HG03342 (cell line): ENCODE measurements at regions not wholly inside any gene's neighbourhood (a gene's known extent, or its start where the extent isn't known, plus 50 kb on each side); places are given as distances from the start of the nearest gene placed in this dataset.
"Not testable (repeated sequence)": the region's sequence is repeated elsewhere in the genome, so short reads cannot be mapped to it uniquely, and the experiment has no call there.

ENCODE experiments used
- ATAC-seq: cut with Tn5 transposase; IDR thresholded peaks from one replicate; pipeline ENCODE4 v1.9.1; 2021; ENCODE audit warnings: mild to moderate bottlenecking, moderate library complexity; ENCODE audit not compliant: unreplicated experiment

DNA sequence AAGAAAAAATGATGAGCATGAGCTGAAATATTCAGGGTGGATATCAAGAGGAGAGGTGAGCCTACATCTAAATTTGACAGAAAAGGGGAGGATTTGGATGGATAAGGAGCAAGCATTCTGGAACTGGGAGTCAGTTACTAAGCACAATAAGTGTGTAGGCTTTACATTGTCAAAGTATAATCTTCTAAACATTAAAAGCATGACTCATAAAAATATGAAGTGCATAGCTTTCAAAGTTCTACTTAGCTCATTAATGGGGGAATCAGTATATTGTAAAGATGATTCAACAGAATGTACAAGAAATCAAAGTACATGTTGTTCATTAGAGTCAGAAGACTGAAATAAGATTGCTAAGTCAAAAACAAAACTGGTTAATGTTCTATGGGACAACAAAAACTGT, 248.0 kb upstream of the GAS1 start:
- no peak for ATAC-seq

DNA sequence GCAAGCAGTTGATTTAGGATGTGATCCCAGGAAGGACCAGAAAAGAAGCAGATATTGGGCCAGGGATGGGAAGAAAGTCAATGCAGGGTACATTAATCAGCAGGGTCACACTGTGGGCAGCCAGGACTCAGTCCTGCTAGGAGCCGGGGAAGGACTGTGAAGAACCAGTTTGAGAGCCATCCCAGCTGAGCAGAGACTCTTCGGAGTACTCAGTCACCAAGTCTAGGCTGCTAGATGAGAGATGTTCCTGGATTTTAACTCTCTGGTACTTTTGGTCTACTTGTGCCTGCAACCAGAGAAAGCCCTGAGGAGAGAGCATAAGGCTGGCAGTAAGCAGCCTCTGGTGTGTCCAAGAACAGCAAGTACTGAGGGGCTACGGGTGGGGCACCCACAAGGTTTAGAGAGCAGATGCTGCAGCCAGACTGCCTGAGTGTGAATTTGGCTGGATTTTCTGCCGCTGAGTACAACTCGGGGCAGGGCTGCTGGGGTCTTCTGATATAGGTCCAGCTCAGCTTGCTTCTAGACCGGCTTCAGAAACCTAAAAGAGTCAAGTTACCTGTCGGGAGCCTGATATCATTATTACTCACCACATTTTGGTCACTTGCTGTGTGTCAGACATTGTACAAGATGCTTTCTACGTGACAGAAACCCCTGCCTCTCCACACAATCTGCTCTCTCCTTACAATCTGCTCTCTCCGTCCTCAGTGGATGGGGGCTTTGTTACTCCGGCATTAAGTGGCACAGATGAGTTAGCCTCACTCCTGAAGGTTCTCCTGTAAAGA, 250.2 kb upstream of the GAS1 start:
- ATAC-seq, result no peak

- no peak for ATAC-seq
Observed at GRCh38 chr9:87198716-87199115, 251.4 kb upstream of the GAS1 start.

GRCh38 chr9:87199278-87199677, 252.0 kb upstream of the GAS1 start:
- no peak for ATAC-seq

- no peak for ATAC-seq
Observed at GRCh38 chr9:87199782-87200181, 252.5 kb upstream of the GAS1 start.

DNA sequence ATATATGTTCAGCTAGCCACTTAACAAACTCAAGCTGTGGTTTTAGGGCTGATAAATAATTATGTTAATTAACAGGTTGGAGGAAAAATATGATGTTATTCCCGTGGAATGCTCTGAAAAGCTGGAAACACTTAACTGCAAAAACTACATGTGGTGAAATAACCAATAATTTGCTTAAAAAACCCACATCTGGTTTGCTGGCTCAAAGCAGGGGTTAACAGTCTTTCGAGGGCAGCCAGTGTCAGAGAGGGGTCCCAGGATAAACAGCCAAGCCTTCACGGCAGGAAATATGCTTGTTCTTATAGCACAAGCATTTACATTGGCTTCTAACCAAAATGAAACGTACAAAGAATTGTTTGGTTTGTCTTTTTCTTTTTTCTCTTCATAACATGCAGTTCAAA, 254.0 kb upstream of the GAS1 start:
- ATAC-seq, result no peak

- no peak for ATAC-seq
Observed at GRCh38 chr9:87206064-87206661, 258.9 kb upstream of the GAS1 start.

GRCh38 chr9:87210658-87211057, 263.4 kb upstream of the GAS1 start:
- not testable (repeated sequence) for ATAC-seq

DNA sequence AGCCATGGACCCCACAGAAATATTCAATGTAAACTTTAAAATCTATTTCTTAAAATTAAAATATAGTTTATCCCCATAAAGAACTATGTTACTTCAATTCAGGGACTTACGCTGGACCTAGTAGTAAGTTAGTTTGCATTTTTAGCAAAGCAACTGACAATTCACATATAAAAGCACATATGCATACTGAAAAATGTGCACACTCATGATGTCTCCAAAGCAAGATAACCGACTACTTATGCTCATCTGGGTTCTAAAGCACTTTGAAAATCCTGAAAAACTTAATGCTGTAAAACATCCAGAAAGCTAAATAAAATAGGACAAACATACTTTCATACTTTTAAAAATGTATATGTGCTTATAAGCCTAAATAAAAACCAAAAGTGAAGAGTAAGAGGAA, 264.4 kb upstream of the GAS1 start:
- no peak for ATAC-seq

- ATAC-seq, result no peak
Observed at GRCh38 chr9:87212605-87213021, 265.3 kb upstream of the GAS1 start.

GRCh38 chr9:87213948-87214347, 266.6 kb upstream of the GAS1 start:
- no peak for ATAC-seq

DNA sequence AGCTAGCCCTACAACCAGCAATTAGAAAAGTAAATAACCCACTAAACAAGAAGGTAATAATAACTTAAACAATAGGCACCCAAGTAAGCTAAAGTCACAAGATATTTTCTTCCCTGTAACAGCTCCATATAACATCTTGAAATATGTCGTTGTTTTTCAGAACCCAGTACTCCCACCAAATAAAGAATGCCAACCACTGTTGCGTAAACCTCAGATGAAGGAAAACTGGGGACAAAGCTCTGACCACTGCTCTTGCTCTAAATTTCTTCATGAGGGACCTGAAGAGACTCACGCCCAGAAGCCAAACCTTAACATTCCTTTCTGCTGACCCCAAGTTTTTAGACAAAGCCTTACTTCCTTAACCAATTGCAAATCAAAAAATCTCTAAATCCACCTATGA, 267.7 kb upstream of the GAS1 start:
- no peak for ATAC-seq

DNA sequence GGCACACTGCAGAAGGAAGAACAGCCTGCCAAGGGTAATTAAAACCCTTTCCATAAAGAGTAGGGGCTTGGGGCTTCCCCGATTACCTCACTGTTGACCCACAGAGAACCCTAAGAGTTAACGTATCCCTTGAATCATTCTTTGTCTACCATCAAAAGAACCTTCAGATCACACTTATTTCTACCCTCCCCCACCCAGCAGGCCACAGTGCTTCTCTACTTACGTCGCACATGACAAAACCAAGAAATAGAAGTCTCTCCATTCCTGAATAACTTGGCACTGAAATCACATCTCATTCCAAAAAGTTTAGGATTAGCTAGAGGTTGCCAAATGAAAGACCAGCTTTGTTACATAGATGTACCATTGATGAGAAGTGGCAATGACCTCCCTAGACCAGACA, 268.7 kb upstream of the GAS1 start:
- no peak for ATAC-seq

GRCh38 chr9:87216897-87217455, 269.7 kb upstream of the GAS1 start:
- no peak for ATAC-seq

GRCh38 chr9:87223392-87224246, 274.0 kb upstream of the DAPK1 start:
- no peak for ATAC-seq

DNA sequence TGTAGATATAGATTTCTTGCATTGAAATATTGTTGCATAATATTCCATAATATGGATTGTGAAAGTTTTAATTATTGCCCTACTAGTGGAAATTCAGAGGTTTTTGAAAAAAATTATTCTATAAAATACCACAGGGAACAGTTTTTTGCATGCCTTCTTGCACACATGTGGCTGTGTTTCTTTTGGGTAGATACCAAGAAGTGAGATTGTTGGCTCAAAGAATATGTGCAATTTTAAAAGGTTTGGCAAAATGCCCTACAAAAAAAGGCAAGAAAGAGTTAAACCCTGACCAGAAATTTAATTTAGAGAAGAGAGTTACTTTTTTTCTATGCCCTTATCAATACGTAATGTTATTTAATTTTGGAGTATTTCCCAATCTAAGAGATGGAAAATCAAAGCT, 270.8 kb upstream of the DAPK1 start:
- ATAC-seq, result no peak

- ATAC-seq, result no peak
Observed at GRCh38 chr9:87227456-87227855, 270.2 kb upstream of the DAPK1 start.

- no peak for ATAC-seq
Observed at GRCh38 chr9:87229108-87229507, 268.6 kb upstream of the DAPK1 start.

DNA sequence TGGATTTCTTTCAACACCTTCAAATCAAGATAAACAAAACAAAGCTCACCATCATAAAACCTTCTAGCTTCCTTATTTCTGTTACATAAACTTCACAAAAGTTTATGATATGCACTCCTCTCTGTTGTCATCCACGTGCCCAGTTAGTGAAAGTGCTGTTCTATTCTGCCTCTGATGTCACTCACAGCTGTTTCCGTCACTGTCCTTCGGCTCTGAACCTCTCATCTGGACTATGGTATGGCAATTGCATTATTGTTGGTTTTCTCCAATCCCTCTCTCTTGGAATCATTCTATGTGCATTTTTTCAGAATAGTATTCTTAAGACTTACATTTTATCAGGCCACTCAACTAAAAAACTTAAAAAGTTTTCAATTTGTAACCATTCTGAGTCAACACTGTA, 264.2 kb upstream of the DAPK1 start:
- no peak for ATAC-seq

DNA sequence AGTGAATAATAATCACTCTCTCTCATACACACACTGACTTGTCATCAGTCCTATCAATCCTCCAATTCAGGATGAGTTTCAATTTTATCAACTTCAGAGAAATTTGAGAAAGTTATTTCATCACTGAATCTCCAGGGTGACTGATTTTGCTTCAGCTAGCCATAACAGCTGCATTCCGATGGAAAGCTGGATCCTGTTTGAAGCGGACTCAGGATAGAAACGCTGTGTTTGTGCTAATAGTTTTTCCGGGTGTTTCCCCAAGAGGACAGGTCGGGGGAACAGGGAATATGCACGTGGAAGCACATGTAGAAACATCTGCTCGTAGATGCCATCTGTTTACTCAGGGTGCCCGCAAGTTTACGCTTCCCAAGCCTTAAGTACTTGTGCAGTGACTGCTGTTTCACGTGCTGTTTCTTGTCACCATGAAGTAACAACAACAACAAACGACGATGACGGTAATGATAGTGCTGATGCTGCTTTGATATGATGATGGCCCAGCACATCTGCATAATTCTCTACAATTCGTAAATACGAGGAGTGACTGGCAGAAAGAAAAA, 263.7 kb upstream of the DAPK1 start:
- no peak for ATAC-seq

- no peak for ATAC-seq
Observed at GRCh38 chr9:87234854-87235253, 262.8 kb upstream of the DAPK1 start.
